Spinal cord (tissue), 9 donors: ENCODE measurements at regions not wholly inside any gene's neighbourhood (a gene's known extent, or its start where the extent isn't known, plus 50 kb on each side); places are given as distances from the start of the nearest gene placed in this dataset.
A peak's percentile ranks its signal among the peaks of the same experiment; 100 is the strongest.
"Not testable (repeated sequence)": the region's sequence is repeated elsewhere in the genome, so short reads cannot be mapped to it uniquely, and the experiment has no call there.

Experiments used
- DNase-seq, 6 donors: peaks; one replicate each; pipeline versions ENCODE4 v3.0.0 to v3.0.0-alpha.2; 2013 to 2015; ENCODE audit warnings: low spot score in 6 of 6, low read depth in 4 of 6
- H3K27ac ChIP-seq: one replicate; pipeline ENCODE4 v1.5.1; 2013; ENCODE audit warnings: low read depth, low read length, control low read depth
- H3K27me3 ChIP-seq: one replicate; pipeline ENCODE4 v1.6.1; 2013; ENCODE audit warnings: low read length; ENCODE audit not compliant: control insufficient read depth, insufficient read depth
- H3K36me3 ChIP-seq: one replicate; pipeline ENCODE4 v1.6.1; 2013; ENCODE audit warnings: low read length; ENCODE audit not compliant: control insufficient read depth, insufficient read depth
- H3K4me1 ChIP-seq: one replicate; pipeline ENCODE4 v1.6.1; 2013; ENCODE audit warnings: low read length; ENCODE audit not compliant: control insufficient read depth, insufficient read depth
- H3K4me3 ChIP-seq: one replicate; pipeline ENCODE4 v1.5.1; 2013; ENCODE audit warnings: low read depth, low read length, control low read depth
- H3K9me3 ChIP-seq: one replicate; pipeline ENCODE4 v1.6.1; 2013; ENCODE audit warnings: low read length; ENCODE audit not compliant: control insufficient read depth, insufficient read depth
- WGBS: methylation state at CpG from one replicate; pipeline ENCODE4 v1.1.5; 2013; ENCODE audit warnings: missing lambda C conversion rate; ENCODE audit not compliant: insufficient coverage; 5-methylcytosine and 5-hydroxymethylcytosine counted together
- donor health status: healthy.

DNA sequence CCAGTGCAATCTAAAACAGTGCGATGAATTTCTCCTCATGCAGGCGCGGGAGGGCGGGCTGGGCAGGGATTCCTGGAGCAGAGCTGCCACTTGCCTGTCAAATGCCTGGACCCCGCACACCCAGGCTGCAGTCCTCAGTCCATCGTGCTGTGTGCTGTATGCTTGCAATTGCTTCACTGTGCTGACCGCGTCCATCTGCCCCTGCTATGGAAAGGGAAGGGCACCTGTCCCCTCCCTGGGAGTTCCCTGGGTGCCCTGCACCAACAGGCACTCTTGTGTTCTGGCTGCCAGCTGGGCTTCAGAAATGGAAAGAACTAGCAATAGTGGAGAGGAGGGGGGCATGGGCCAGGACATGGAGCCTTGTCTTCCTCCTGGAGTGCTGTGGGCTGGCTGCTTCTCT is 185.4 kb upstream of the B3GAT1 start:
- no peaks in the 10 kb centered on the region for H3K27me3 ChIP-seq
- WGBS, result 77% methylated on average over 8 of the region's 8 CpGs
- H3K4me1 ChIP-seq, result no peaks in the 10 kb centered on the region
- no peak overlapping the region for H3K27ac ChIP-seq
- H3K9me3 ChIP-seq, result peaks cover 2% of the 10 kb centered on the region
- DNase-seq, result no peak
- no peak overlapping the region for H3K4me3 ChIP-seq
- no peaks in the 10 kb centered on the region for H3K36me3 ChIP-seq

DNA sequence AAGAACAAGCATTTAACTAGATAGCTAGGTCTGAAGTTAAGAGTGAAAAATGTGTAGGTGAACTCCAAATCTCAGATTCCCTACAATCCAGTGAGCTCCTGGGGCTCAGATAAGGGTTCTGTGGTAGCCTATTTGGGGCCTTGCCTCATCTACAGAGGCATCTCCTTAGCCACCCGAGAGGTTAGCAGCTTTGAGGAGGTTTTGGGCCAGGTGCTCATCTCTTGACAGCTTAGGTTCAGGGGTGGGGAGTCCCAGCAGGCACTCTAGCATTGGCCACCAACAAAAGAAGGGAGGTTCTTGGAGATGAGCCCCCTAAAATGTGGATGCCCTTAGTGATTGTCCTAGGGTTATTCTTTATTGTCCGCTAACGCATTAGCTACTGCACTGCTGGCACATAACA is 184.4 kb upstream of the B3GAT1 start:
- no peaks in the 10 kb centered on the region for H3K4me1 ChIP-seq
- H3K27me3 ChIP-seq, result no peaks in the 10 kb centered on the region
- 90% methylated on average over 2 of the region's 3 CpGs for WGBS
- DNase-seq, result no peak
- H3K27ac ChIP-seq, result no peak overlapping the region
- H3K9me3 ChIP-seq, result peaks cover 3% of the 10 kb centered on the region
- no peak overlapping the region for H3K4me3 ChIP-seq
- no peaks in the 10 kb centered on the region for H3K36me3 ChIP-seq

DNA sequence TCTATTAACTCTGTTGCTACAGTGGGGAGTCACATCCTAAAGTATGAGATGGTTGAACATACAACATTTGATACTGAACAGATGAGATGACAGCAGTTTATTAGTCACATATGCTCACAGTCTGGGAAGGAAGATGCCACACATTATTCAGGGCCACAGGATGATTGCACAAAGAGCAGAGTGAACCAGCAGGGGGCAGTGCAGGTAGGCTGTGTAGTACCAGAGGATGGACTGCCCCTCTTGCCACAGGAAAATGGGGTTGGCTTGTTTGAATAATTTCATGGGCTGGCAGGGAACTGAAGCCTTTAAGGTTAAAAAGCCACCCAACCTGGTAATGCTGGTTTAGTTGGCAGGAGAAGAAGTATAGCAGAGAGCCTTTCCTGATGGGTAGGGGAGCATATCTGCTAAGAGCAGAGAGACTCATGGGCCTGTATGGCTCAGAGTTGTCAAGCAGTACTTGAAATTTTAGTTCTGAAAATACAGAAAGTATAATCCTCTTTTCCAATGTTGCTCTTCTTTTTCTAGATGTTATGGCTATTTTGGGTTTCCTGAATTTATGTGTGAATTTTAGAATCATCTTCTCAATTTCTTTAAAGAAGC is 180.4 kb upstream of the B3GAT1 start:
- H3K36me3 ChIP-seq, result no peaks in the 10 kb centered on the region
- no peak overlapping the region for H3K27ac ChIP-seq
- no peaks in the 10 kb centered on the region for H3K4me1 ChIP-seq
- H3K27me3 ChIP-seq, result no peaks in the 10 kb centered on the region
- peaks cover 3% of the 10 kb centered on the region for H3K9me3 ChIP-seq
- no peak for DNase-seq
- H3K4me3 ChIP-seq, result no peak overlapping the region

DNA sequence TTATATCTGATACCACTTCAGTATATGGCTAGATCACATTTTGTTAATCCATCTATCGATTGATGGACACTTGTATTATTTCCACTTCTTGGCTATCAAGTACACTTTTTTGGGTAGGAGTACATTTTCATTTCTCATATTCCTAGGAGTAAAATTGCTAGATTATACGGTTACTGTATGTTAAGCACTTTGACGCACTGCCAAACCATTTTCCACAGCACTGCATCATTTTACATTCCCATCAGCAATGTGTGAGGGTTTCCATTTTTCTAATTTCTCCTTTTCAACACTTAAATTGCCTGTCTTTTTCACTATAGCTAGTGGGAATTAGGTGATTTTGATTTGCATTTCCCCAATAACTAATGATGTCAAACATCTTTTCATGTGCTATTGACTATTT is 179.3 kb upstream of the B3GAT1 start:
- no CpG with 5 or more reads among the region's 3 CpGs for WGBS
- no peaks in the 10 kb centered on the region for H3K4me1 ChIP-seq
- DNase-seq, result peak in 2 of 6 donors; percentile 49 to 55
- no peak overlapping the region for H3K27ac ChIP-seq
- no peaks in the 10 kb centered on the region for H3K27me3 ChIP-seq
- H3K36me3 ChIP-seq, result no peaks in the 10 kb centered on the region
- no peak overlapping the region for H3K4me3 ChIP-seq
- H3K9me3 ChIP-seq, result peaks cover 3% of the 10 kb centered on the region

DNA sequence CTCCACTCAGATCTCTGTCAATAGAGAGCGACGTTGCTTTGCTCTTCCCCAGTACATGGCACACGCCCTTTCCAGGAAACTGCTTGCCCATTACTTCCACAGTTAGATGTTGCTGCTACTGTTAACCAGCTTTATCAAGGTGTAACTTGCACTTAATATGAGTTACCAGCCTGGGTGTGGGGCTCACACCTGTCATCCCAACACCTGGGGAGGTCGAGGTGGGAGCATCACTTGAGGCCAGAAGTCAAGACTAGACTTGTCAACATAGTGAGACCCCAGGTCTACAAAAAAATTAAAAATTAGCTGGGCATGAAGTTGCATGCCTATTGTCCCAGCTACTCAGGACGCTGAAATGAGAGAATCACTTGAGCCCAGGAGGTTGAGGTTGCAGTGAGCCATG is 177.1 kb upstream of the B3GAT1 start:
- Histone ChIP-seq H3K9me3 (peaks cover 3% of the 10 kb centered on the region), H3K27ac (no peak overlapping the region), H3K36me3 (no peaks in the 10 kb centered on the region), H3K4me1 (peaks cover 19% of the 10 kb centered on the region), H3K4me3 (no peak overlapping the region), H3K27me3 (no peaks in the 10 kb centered on the region)
- DNase-seq, result no peak
- WGBS, result 73% methylated on average over 4 of the region's 5 CpGs

DNA sequence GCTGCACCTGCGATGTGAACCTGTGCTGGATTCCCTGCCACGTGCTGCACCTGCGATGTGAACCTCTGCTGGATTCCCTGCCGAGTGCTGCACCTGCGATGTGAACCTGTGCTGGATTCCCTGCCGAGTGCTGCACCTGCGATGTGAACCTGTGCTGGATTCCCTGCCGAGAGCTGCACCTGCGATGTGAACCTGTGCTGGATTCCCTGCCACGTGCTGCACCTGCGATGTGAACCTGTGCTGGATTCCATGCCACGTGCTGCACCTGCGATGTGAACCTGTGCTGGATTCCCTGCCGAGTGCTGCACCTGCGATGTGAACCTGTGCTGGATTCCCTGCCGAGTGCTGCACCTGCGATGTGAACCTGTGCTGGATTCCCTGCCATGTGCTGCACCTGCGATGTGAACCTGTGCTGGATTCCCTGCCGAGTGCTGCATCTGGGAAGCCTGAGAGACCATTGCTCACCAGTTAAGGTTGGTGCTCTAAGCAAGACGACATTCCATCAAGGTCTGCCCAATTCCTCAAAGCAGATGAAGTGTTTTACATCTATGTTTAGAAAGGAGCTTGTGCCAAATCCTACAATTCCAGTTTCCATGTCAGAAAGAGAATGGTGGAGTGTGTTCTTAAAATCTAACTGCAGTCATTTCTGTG is 176.5 kb upstream of the B3GAT1 start:
- H3K27ac ChIP-seq, H3K4me3 ChIP-seq, H3K36me3 ChIP-seq, H3K27me3 ChIP-seq, DNase-seq, H3K9me3 ChIP-seq: not testable (repeated sequence)
- H3K4me1 ChIP-seq, result peaks cover 25% of the 10 kb centered on the region
- WGBS, result 90% methylated on average over 19 of the region's 20 CpGs

DNA sequence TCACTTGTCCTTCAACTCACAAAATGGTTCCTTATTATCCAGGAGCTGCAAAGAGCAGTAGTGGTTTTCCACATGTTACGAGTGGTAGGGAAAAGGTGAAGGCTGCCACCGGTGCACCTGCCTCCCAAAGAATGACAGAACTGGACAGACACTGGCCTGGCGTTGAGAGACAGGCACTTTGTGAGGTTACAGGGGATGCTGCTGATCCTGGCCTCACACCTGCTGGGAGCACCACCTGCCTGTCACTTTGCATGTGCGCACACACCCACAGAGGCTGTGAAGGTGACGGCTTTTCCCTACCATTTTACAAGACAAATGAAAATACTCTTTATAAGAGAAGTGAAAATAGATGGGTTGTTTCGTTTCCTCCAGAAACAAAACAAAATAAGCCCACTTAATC is 175.3 kb upstream of the B3GAT1 start:
- Histone ChIP-seq H3K4me3 (no peak overlapping the region), H3K36me3 (no peaks in the 10 kb centered on the region), H3K27me3 (no peaks in the 10 kb centered on the region), H3K9me3 (no peaks in the 10 kb centered on the region), H3K27ac (no peak overlapping the region), H3K4me1 (peaks cover 27% of the 10 kb centered on the region)
- DNase-seq, result no peak
- WGBS, result 92% methylated on average over 3 of the region's 6 CpGs

DNA sequence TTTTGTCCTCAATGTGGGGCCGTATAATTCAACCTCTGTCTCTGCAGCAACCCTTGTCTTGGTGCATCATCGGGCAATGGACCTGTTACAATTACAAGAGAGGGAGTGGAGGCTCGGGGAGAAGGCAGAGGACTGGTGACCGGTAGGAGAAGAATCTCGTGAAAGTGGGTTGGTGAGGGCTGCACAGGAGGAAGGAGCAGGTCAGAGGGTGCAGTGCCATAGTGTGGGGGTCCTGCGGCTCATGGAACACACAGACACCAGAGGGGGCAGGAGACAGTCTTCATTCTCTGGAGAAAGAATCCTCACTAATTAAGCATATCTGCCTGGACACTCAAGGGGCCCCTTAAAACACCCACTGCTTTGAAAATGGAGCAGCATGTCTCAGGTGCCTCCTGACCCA is 174.7 kb upstream of the B3GAT1 start:
- Histone ChIP-seq H3K27me3 (no peaks in the 10 kb centered on the region), H3K36me3 (no peaks in the 10 kb centered on the region), H3K9me3 (no peaks in the 10 kb centered on the region), H3K27ac (no peak overlapping the region), H3K4me3 (no peak overlapping the region), H3K4me1 (peaks cover 27% of the 10 kb centered on the region)
- WGBS, result 86% methylated on average over 6 of the region's 6 CpGs
- DNase-seq, result no peak

DNA sequence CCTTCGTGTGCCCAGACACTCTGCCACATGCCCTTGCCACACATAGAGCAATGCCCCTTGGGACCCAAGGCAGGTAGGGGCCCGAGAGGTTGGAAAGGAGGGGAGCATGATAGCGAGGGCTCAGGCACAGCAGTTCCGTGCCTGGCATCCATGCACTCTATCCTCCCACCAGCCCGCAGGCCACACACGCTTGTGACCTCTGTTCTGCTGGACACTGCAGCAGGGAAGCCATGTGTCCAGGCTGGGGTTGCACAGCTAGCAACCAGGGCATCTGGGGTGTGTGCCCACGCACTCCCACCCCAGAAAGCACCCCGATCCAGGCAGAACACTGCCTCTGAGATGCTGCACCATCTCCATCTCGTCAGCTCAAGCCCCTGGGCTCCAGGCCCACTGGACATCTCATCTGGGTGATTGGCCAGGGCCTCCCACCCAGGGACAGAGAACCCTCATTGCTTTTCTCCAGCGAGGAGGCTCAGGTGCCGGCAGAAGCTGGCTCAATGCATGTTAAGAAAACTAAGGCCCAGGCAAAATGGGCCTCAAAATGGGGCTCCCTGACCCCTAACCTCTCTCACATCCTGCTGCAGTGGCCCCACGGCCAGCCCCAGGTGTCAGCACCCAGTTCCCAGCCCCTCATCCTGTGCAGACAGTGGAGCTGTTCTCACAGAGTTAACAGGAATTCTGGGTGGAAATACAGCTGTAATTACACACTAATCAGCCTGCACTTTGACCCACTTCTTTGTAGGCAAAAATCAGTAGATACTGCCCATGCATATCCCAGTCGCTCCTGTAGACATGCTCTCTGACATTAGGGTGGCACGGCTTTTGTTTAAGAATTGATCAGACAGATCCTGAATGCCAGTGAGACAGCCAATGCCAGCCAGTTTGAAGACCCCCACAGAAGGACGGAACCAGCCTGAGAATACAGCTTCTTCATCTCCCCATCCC is 173.9 kb upstream of the B3GAT1 start:
- Histone ChIP-seq H3K4me3 (no peak overlapping the region), H3K9me3 (no peaks in the 10 kb centered on the region), H3K4me1 (peaks cover 27% of the 10 kb centered on the region), H3K36me3 (no peaks in the 10 kb centered on the region), H3K27ac (no peak overlapping the region), H3K27me3 (no peaks in the 10 kb centered on the region)
- WGBS, result 93% methylated on average over 14 of the region's 15 CpGs
- DNase-seq, result no peak
